ENCODE measurements at regions not wholly inside any gene's neighbourhood (a gene's known extent, or its start where the extent isn't known, plus 50 kb on each side); places are given as distances from the start of the nearest gene placed in this dataset.

DNA sequence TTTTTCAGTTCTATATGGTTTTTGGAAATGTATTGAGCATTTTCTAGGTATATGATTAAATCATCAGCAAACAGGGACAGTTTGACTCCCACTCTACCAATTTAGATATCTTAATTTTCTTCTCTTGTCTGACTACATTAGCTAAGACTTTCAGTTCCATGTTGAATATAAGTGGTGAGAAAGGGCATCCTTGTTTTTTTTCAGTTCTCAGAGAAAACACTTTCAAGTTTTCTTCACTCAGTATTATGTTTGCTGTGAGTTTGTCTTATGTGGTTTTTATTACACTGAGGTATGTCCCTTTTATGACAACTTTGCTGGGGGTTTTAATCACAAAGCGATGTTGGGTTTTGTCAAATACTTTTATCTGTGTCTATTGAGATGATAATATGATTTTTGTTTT lies 352.6 kb downstream of the KDM5D start:
- TF ChIP-seq, protein P1, sequence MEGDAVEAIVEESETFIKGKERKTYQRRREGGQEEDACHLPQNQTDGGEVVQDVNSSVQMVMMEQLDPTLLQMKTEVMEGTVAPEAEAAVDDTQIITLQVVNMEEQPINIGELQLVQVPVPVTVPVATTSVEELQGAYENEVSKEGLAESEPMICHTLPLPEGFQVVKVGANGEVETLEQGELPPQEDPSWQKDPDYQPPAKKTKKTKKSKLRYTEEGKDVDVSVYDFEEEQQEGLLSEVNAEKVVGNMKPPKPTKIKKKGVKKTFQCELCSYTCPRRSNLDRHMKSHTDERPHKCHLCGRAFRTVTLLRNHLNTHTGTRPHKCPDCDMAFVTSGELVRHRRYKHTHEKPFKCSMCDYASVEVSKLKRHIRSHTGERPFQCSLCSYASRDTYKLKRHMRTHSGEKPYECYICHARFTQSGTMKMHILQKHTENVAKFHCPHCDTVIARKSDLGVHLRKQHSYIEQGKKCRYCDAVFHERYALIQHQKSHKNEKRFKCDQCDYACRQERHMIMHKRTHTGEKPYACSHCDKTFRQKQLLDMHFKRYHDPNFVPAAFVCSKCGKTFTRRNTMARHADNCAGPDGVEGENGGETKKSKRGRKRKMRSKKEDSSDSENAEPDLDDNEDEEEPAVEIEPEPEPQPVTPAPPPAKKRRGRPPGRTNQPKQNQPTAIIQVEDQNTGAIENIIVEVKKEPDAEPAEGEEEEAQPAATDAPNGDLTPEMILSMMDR (IDR thresholded peaks at IDR 0.05), result no peak
- TF ChIP-seq POLR2A (IDR thresholded peaks at IDR 0.05), result no peak
